CD1c-positive myeloid dendritic cell (primary cell): ENCODE measurements at regions not wholly inside any gene's neighbourhood (a gene's known extent, or its start where the extent isn't known, plus 50 kb on each side); places are given as distances from the start of the nearest gene placed in this dataset.

Experiments used
- DNase-seq: peaks from one replicate; pipeline ENCODE4 v3.0.0-alpha.2; 2016; ENCODE audit errors: extremely low spot score

- DNase-seq: no peak
Measured at GRCh38 chr2:183283209-183283608, 159.0 kb downstream of the NUP35 start.

DNA sequence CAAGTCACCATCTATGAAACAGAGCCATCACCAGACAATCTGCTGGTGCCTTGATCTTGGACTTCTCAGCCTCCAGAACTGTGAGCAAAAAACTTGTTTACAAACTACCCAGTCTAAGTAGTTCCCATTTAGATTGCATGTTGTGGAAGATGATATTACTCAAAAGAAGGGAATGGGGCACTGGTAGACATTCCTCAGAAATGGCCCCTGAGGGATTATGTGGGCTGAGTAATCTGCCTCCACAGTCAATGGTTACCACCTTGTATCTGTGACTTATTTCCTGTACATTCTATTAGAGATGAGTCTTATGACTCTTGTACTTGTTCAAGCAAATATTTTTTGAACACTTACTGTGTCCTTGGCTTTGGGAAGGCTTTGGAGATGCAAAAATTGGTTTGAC is 160.4 kb downstream of the NUP35 start:
- no peak for DNase-seq

GRCh38 chr2:183291436-183291835 is 167.2 kb downstream of the NUP35 start:
- no peak for DNase-seq

DNA sequence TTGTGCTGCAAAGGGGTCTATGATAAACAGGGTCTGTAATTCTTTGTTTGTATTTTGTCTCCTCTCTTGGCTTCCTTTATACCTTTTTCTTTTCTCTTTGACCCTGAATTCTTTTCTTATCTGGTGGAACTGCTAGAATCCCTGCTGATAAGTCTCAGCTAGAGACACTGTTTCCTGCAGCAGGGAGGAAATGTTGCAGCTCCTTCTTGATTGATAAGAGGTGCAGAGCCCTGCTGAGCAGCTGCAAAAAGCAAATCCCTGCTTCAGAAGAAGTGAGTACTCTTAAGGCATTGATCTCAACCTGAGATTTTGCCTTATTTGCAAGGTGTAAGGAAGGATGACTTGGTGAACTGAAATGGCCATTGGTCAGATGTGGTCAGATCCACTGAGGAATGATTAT is 167.8 kb downstream of the NUP35 start:
- DNase-seq: no peak

GRCh38 chr2:183339311-183339710 is 215.1 kb downstream of the NUP35 start:
- no peak for DNase-seq

- no peak for DNase-seq
Measured at GRCh38 chr2:183341057-183341456, 216.8 kb downstream of the NUP35 start.

DNA sequence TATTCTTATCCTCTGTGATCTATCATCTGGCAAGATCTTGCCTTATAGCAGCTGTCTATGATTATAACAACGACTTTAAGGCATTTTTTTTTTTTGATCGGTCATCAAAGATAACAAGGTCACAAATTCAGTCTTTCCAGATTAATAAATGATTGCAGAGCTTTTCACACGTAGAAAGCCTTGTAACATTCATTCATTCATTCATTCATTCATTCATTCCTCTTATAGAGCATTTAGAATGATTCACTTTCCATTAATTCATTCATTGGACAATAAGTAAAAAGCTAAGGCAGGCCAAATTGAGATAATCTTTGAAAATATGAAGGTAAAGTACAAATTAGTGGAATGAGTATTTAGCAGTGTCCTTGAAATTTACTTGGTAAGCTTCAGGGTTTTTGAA is 223.7 kb downstream of the NUP35 start:
- no peak for DNase-seq

GRCh38 chr2:183348492-183348891 is 224.2 kb downstream of the NUP35 start:
- DNase-seq: no peak

- no peak for DNase-seq
Measured at GRCh38 chr2:183349091-183349490, 224.8 kb downstream of the NUP35 start.

DNA sequence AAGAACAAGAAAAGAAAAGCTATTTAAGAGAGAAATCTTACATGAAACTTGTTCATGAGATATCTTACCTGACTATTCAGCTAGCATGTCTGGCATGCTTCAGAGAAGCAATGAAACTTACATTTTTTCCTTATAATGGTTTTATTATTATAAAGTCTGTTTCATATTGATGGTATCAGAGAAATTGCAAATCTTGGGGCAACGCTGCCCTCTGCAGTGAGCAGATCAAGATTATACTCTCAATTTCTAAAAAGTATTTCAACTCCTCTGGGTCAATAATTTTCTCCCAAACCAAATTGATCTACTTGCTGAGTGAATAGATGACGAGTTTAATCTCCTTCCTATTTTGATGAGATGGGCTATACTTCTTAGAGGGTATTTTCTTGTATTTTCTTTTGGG is 235.6 kb downstream of the NUP35 start:
- DNase-seq: no peak

GRCh38 chr2:183371545-183371944 is 247.3 kb downstream of the NUP35 start:
- no peak for DNase-seq

DNA sequence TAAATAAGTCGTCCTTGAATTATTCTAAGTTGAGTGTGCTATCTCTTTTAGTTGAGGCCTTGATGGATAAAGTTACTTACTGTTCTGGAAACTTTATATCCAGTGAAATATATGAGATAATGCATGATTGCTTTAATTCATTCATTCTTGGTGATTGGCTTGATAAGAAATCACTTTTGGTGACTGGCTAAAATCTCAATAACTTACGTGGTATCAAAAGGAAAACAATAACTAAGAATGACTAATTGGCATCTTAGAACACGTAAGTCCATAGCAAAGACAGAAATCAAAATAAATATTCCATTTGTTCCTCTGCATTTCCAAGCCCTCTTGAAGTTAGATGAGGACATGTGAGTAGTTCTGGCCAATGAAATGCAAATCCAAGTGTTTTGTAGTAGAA is 251.6 kb downstream of the NUP35 start:
- DNase-seq: no peak

DNA sequence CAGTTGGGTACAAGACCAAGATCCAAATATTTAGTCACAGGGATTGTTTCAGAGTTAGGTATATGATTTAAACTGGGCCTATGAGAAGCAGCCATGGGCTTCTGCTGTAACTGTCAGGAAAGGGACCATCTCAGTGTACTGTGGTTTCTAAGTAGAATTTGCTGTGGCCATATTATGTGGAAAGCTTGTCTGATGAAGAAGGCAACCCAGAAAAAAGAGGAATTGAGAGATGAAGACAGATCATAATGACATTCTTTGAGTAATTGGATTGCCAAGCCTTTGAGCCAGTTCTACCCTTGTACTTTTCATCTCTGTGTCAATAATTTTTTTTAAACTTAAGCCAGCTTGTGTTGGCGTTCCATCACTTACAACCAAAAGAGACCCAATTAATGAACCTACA is 259.6 kb downstream of the NUP35 start:
- DNase-seq: no peak

DNA sequence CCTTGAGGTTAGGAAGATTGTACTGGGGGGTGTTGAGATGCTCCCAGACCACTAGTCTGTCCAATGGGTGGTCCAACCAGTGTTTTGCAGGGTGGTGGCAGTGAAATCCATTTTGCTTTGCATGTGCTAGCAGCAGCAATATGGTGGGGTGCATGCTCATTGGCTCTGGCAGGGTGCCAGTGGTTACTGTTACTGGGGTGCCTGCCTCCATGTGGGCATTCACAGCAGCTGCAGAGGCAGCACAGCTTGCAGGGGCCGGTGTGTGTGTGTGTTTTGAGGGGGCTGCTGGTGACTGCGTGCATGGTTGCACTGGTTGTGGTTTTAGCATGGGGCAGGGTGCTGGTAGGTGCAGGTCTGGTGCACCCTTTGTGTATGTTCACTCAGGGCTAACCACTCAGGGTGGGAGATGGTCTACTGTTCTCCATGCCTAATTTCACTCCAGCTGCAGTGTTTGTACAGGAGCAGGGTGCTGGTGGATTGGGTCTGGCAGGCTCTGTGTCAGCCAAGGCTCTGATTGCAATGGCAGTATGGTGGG is 265.4 kb downstream of the NUP35 start:
- no peak for DNase-seq

- no peak for DNase-seq
Measured at GRCh38 chr2:183390109-183390508, 265.9 kb downstream of the NUP35 start.

DNA sequence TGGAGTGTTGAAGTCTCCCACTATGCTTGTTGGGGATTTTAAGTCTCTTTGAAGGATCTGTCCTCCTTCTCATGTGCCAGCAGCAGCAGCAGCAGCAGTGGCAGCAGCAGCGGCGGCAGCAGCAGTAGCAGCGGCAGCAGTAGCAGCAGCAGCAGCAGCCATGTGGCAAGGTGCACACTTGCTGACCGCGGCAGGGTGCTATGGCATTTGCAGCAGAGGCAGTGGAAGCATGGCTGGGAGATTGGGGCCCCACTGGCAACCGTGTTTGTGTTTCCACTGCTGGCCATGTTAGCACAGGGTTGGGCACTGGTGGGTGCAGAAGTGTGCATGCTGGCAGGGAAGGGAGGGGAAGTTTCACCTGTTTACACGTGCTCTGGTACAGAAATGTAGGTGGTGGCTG is 280.1 kb downstream of the NUP35 start:
- no peak for DNase-seq

GRCh38 chr2:183408562-183408961 is 284.3 kb downstream of the NUP35 start:
- no peak for DNase-seq

DNA sequence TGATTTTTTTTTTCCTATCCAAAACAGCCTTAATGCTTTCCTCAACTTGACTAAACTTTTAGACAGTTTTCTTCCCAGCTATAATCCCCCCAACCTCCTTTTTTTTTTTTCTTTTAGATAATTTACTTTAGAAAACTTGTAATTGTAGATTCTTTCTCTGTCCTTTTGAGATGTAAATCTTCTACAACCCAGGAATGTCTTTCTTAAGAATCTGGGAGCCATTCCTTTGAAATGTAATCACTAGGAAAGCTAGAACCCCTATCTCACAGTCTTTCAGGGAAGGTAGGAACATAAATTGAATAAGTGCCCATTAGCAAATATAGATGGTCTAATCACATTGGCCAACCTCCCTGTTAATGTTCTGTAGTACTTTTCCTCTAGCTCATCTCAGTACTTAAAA is 285.4 kb downstream of the NUP35 start:
- DNase-seq: no peak

GRCh38 chr2:183416753-183417152 is 292.5 kb downstream of the NUP35 start:
- DNase-seq: no peak

- no peak for DNase-seq
Measured at GRCh38 chr2:183426825-183427224, 302.6 kb downstream of the NUP35 start.

DNA sequence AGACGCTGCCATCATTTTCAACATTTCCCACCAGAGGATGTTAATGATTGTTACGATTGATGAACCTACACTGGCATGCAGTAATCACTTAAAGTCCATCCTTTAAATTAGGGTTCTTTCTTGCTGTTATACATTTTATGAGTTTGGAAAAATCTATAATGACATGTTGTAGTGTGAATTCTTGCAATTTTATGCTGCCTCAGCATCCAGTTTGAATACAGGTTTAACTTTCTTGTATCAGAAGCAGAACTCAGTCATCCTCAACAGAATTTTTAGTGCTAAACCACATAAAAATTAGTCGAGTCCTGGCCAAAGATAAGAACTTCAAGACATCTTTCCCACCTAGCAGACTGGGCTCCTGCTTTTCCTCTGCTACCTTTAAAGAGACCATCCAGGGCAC is 303.3 kb downstream of the NUP35 start:
- no peak for DNase-seq

GRCh38 chr2:183428881-183429280 is 304.6 kb downstream of the NUP35 start:
- no peak for DNase-seq

- DNase-seq: no peak
Measured at GRCh38 chr2:183438541-183438940, 314.3 kb downstream of the NUP35 start.

DNA sequence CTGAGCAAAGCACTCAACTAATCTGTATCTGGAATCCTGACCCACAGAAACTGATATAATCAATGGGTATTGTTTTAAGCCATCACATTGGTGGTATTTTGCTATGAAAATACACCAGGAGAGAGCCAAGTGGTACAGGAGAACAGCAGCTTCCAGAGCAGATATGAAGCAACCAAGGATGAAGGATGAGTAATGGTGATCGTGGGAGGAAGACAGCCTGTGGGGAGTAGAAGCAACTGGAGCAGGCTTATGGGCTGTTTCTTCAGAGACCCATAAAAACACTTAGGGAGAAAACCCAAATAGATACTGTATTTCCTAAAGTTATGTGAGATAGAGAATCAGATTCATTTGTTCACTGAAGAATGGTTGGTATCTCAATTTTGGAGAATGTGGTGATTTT is 330.8 kb downstream of the NUP35 start:
- no peak for DNase-seq

GRCh38 chr2:183456177-183456576 is 331.9 kb downstream of the NUP35 start:
- no peak for DNase-seq
